ENCODE measurements at regions not wholly inside any gene's neighbourhood (a gene's known extent, or its start where the extent isn't known, plus 50 kb on each side); places are given as distances from the start of the nearest gene placed in this dataset.
"Not testable (repeated sequence)": the region's sequence is repeated elsewhere in the genome, so short reads cannot be mapped to it uniquely, and the experiment has no call there.

DNA sequence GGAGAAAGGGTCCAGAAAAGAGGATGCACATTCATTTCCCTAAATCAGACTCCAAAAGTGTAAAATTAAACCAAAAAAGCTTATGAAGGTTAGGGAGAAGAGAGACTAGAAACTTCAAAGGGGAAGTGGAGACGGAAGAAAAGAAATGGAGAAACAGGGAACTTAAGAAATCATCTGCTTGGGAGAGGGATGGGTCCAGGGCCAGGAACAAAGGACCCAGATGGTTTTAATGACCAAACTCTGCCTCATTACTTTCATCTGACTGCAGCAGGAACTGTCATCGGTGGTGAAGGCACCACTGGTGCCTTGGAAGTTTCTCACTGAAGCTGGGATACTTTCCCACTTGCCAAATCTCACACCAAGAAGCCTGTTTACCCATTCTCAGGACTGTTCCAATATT is 70.5 kb upstream of the SLC4A7 start:
- DNase-seq = no peak

DNA sequence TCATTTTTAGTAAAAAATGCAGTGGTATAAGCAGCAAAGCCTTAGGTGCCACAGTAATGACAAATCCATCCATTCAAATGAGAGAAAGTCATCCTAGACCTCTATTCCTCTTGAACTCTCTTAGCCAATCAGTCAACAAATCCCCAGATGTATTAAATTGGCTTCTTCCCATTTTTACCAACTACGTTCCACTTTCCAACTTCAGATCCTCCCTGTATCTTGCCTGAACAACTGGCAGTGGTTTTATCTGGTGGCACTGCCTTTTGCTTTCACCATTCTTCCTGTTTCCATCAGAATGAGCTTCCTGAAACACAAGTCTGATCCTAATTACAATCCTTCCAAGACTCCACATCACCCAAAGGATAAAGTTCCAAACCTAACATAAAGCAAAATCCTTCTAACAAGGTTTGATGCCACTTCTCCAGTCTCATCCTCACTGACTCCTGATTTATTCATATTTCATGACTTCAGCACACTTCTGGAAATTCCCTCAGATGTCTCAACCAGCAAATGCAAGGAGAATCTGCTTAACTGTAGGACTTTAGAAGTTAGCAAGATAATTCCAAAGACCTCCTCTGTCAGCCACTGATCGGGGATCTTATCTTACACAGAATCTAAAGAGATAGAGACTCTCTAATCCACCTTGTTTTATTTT is 69.8 kb upstream of the SLC4A7 start:
- no peak for DNase-seq

DNA sequence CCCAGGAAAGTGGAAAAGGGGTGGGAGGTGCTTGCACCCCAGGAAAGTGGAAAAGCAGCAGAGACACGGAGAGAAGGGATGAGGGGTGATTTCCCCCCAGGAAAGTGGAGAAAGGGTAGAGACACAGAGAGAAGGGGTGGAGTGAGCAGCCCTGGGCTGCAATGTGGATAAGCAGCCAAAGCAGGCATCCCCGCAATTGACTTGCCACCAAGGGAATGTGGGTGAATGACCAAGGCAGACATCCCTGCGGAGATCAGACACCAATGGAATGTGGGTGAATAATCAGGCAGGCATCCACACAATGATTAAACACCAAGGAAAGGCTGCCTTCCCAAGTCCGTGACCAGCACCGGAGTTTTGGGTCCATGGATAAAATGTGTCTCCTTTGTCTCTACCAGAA is 68.5 kb upstream of the SLC4A7 start:
- DNase-seq = not testable (repeated sequence)

DNA sequence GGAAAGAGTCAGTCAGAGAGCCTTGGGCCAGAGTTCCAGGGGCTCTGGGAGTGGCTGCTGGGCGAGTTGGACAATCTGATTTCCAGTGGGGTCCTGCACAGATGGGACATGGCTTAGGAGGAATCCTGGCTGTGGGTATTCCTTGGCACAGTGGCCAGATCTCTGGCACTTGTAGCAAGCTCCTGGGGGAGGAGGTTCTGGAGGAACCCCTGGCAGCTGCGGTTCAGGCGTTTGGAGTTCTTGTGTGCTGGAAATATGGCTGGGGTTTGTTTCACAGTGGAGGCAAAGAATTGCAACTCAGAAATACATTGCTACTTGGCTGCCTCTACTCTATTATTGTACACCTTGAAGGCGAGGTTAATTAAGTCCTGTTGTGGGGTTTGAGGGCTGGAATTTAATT is 67.2 kb upstream of the SLC4A7 start:
- DNase-seq = not testable (repeated sequence)

DNA sequence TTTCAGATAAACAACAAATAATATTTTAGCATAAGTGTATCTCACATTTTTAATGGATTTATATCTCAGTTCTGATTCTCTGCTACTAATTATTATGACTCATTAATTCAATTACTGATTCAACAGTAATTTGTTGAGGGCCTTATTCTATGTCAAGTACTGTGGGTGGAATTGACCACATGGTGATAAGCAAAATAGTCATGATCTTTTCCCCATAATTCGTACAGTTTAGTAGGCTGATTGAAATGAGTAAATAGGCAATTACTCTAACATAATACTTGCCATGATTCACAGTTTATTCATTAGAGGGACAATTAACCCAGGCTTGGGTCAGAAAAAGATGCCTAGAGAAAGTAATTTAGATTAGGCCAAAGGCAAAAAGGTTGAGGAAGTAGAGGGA is 60.9 kb upstream of the SLC4A7 start:
- DNase-seq = no peak

- no peak for DNase-seq
These were observed 60.2 kb upstream of the SLC4A7 start for GRCh38 chr3:27544372-27544865.

DNA sequence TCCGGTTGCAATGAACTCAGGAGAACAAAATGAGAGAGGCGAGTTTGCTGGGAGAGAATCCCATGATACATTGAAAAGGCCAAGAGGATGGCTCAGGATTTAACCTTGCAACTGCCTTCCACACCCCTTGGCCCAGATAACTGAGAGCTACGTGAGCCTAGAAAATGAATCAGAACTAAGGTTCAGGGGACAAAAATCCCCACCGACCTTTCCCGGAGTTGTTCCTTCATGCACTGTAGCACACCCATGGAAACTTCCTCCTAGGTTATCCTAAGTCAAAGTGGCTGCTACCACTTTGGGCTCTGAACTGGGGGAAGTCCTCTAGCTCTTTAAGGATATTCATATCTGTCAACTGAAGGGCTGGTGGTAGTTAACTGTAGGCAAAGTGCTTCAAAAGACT is 58.3 kb upstream of the SLC4A7 start:
- no peak for DNase-seq

DNA sequence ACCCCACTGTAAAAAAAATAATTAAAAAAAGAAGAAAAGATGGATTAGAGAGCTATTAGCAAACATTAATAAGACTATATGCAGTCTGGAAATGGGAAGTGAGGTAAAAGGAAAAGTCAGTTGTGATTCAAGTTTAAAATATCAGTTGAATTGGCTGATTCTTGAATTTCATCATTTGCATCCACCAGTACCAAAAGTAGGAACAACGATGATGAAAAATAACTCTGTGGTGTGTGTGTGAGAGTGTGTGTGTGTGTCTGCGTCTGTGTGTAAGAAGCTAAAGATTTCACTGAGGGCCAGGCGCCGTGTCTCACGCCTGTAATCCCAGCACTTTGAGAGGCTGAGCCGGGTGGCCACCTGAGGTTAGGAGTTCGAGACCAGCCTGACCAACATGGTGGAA is 56.0 kb upstream of the SLC4A7 start:
- DNase-seq = no peak

DNA sequence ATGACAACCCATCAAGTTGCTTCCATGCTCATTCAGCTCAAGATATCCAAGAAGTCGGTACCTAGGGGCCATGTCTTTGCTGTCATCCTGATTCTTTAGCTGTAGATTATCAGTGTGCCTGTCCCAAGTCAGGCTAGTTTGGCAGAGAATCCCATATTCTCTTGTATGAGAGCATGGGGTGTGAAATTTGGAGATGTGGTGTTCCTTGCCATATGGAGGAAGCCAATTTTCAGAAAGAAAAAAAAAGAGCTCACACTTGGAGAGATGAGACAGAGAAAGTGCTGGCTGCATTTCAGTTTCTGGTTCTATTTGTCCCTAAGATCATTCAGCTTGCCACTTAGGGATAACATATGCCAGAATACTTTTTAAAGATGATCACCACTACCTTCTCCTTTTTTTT is 52.3 kb upstream of the SLC4A7 start:
- no peak for DNase-seq

DNA sequence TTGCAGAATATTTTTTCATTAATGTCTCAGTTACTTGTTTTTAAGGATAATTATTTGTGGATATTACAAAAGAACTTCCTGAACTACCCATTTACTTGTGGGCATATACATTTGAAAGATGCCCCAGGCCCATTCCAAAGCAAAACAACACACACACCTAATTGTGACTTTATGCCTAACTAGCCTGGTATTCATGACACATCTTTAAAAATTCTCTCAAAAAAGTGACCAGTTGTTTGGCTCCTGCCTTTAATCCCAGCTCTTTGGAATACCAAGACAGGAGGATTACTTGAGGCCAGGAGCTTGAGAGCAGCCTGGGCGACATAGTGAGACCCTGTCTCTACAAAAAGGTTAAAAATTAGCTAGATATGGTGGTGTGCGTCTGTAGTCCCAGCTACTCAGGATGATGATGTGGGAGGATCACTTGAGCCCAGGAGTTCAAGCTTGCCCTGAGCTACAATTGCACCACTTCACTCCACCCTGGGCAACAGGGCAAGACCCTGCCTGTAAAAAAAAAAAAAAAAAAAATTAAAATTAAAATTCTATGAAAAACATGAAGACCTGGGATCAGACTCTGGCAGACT is 51.7 kb upstream of the SLC4A7 start:
- no peak for DNase-seq

GRCh38 chr3:27533718-27534573 is 49.8 kb upstream of the SLC4A7 start:
- DNase-seq = no peak
